Endothelial cell of umbilical vein (primary cell): ENCODE measurements at regions not wholly inside any gene's neighbourhood (a gene's known extent, or its start where the extent isn't known, plus 50 kb on each side); places are given as distances from the start of the nearest gene placed in this dataset.

Source experiments
- CTCF ChIP-seq, 2 donors: IDR thresholded peaks; 1 replicate in 1 of 2; 2 replicates in 1 of 2; pipeline ENCODE4 v1.5.1; 2011; ENCODE audit warnings: low read length in 2 of 2, mild to moderate bottlenecking in 2 of 2, moderate library complexity in 2 of 2, control low read depth in 1 of 2, inconsistent platforms in 1 of 2, low read depth in 1 of 2; ENCODE audit not compliant: insufficient read depth in 1 of 2; ENCODE audit errors: extremely low read depth in 1 of 2
- FOS ChIP-seq: IDR thresholded peaks from 2 replicates; pipeline ENCODE4 v1.6.1; 2011; ENCODE audit warnings: mild to moderate bottlenecking, low read length, moderate library complexity, borderline replicate concordance; ENCODE audit not compliant: insufficient read depth
- JUN ChIP-seq: IDR thresholded peaks from 2 replicates; pipeline ENCODE4 v1.6.1; 2011; ENCODE audit warnings: borderline replicate concordance, low read depth; ENCODE audit not compliant: insufficient read length, insufficient read depth
- POLR2A ChIP-seq: IDR thresholded peaks from 2 replicates; pipeline ENCODE4 v1.6.1; 2012; ENCODE audit warnings: low read depth, mild to moderate bottlenecking, control low read depth, low read length

GRCh38 chr1:201606623-201607022, 67.7 kb downstream of the NAV1 start:
- TF ChIP-seq JUN (no peak), FOS (no peak), CTCF (IDR thresholded peaks at IDR 0.05; ENCODE audit: extremely low read depth in 1 of 2, insufficient read depth in 1 of 2, low read depth in 1 of 2, low read length in 2 of 2) (no peak), POLR2A (no peak)
